Ovary (tissue), 7 donors: ENCODE measurements at regions not wholly inside any gene's neighbourhood (a gene's known extent, or its start where the extent isn't known, plus 50 kb on each side); places are given as distances from the start of the nearest gene placed in this dataset.
"Not testable (repeated sequence)": the region's sequence is repeated elsewhere in the genome, so short reads cannot be mapped to it uniquely, and the experiment has no call there.

Experiments used
- DNase-seq, 5 donors: peaks; one replicate each; pipeline ENCODE4 v3.0.0-alpha.2; 2019 to 2020
- H3K27ac ChIP-seq, 2 donors: fragments of 200-600 bp; one replicate each; pipeline versions ENCODE4 v1.5.1 to v1.8.0; 2019 to 2022
- H3K27me3 ChIP-seq: fragments of 200-600 bp; one replicate; pipeline ENCODE4 v1.8.0; 2022
- H3K36me3 ChIP-seq: fragments of 200-600 bp; sonication (generic); one replicate; pipeline ENCODE4 v1.5.1; 2019
- H3K4me1 ChIP-seq: one replicate; pipeline ENCODE4 v1.8.1; 2013; ENCODE audit warnings: mild to moderate bottlenecking, moderate library complexity; ENCODE audit not compliant: insufficient read depth
- H3K4me3 ChIP-seq: fragments of 200-600 bp; sonication (generic); one replicate; pipeline ENCODE4 v1.5.1; 2017
- H3K9me3 ChIP-seq, 2 donors: fragments of 200-600 bp in 1 of 2; sonication (generic) in 1 of 2; one replicate each; pipeline versions ENCODE4 v1.5.1 to v1.8.1; 2013 to 2019; ENCODE audit warnings: mild to moderate bottlenecking in 1 of 2, moderate library complexity in 1 of 2
- CTCF ChIP-seq, 3 donors: fragments of 450-650 bp in 2 of 3; fragments of 200-600 bp in 1 of 3; IDR thresholded peaks; one replicate each; pipeline versions ENCODE4 v1.5.1 to v1.8.0; 2016 to 2022; ENCODE audit warnings: antibody characterized with exemption in 3 of 3, mild to moderate bottlenecking in 1 of 3
- EP300 ChIP-seq: sonication (generic); formaldehyde crosslinking; IDR thresholded peaks from one replicate; pipeline ENCODE4 v1.6.1; 2017; ENCODE audit warnings: antibody characterized with exemption
- POLR2A ChIP-seq: fragments of 450-650 bp; IDR thresholded peaks from one replicate; pipeline ENCODE4 v1.6.1; 2017; ENCODE audit warnings: antibody characterized with exemption, mild to moderate bottlenecking, moderate library complexity
- WGBS, 3 donors: extraction: QIAGEN DNeasy Blood & Tissue Kit in 1 of 3; methylation state at CpG; one replicate each; pipeline versions ENCODE4 v1.1.5 to v1.1.7; 2013 to 2017; 5-methylcytosine and 5-hydroxymethylcytosine counted together
- intact Hi-C, 4 donors: fragments of 100-400 bp; cut with DNase I; formaldehyde crosslinking; loops; one replicate each; pipeline versions ENCODE4 v1.11.0 to v1.15.1; 2022 to 2023
- donor health status: DM: no; HTN: no; CAD: no; lungs with moderate emphysema.
- donor health status: DM: no; HTN: no; CAD: no.
- donor health status: Bipolar disorder and iron deficiency.
- donor health status: DM: no; HTN: no; CAD: no.
- donor health status: DM: yes; HTN: yes; CAD: no.

GRCh38 chrX:94329182-94329581 lies 655.2 kb downstream of the FAM133A start:
- TF ChIP-seq CTCF (IDR thresholded peaks at IDR 0.05) (no peak), POLR2A (no peak), EP300 (no peak)
- no peak overlapping the region for H3K27ac ChIP-seq
- intact Hi-C loops = no loop called here
- 61 to 78% (median 71%) methylated on average over 1 of the region's 1 CpG for WGBS, 3 donors
- H3K4me1 ChIP-seq = no peaks in the 10 kb centered on the region
- H3K9me3 ChIP-seq = no peaks in the 10 kb centered on the region
- H3K27me3 ChIP-seq = no peaks in the 10 kb centered on the region
- H3K36me3 ChIP-seq = no peaks in the 10 kb centered on the region
- H3K4me3 ChIP-seq = no peak overlapping the region
- no peak for DNase-seq

GRCh38 chrX:94341730-94342129 lies 667.7 kb downstream of the FAM133A start:
- intact Hi-C loops, H3K9me3 ChIP-seq, H3K4me3 ChIP-seq, H3K36me3 ChIP-seq, H3K4me1 ChIP-seq, H3K27ac ChIP-seq, H3K27me3 ChIP-seq, DNase-seq: not testable (repeated sequence)
- WGBS, 3 donors = 78 to 85% (median 83%) methylated on average over 7 of the region's 7 CpGs

GRCh38 chrX:94361241-94361640 lies 687.2 kb downstream of the FAM133A start:
- TF ChIP-seq EP300 (no peak), POLR2A (no peak), CTCF (IDR thresholded peaks at IDR 0.05) (no peak)
- intact Hi-C loops = no loop called here
- H3K4me1 ChIP-seq = no peaks in the 10 kb centered on the region
- no peaks in the 10 kb centered on the region for H3K36me3 ChIP-seq
- no peak for DNase-seq
- WGBS, 3 donors = 70 to 80% (median 72%) methylated on average over 10 of the region's 10 CpGs
- H3K9me3 ChIP-seq = no peaks in the 10 kb centered on the region
- no peak overlapping the region for H3K4me3 ChIP-seq
- H3K27me3 ChIP-seq = no peaks in the 10 kb centered on the region
- no peak overlapping the region for H3K27ac ChIP-seq

- Histone ChIP-seq H3K4me3 (no peak overlapping the region), H3K9me3 (no peaks in the 10 kb centered on the region), H3K36me3 (no peaks in the 10 kb centered on the region), H3K27ac (no peak overlapping the region), H3K4me1 (no peaks in the 10 kb centered on the region), H3K27me3 (no peaks in the 10 kb centered on the region)
- WGBS, 3 donors = 81 to 85% (median 82%) methylated on average over 3 of the region's 3 CpGs
- DNase-seq = no peak
- TF ChIP-seq POLR2A = no peak
- no peak for TF ChIP-seq CTCF (IDR thresholded peaks at IDR 0.05)
- TF ChIP-seq EP300 = no peak
- intact Hi-C loops = no loop called here
Measured at GRCh38 chrX:94365736-94366135, 691.7 kb downstream of the FAM133A start.

GRCh38 chrX:94366616-94367015 lies 692.6 kb downstream of the FAM133A start:
- 47 to 51% (median 47%) methylated on average over 4 of the region's 4 CpGs for WGBS, 3 donors
- Histone ChIP-seq H3K27me3 (no peaks in the 10 kb centered on the region), H3K27ac (no peak overlapping the region), H3K4me3 (no peak overlapping the region), H3K36me3 (no peaks in the 10 kb centered on the region), H3K4me1 (no peaks in the 10 kb centered on the region), H3K9me3 (no peaks in the 10 kb centered on the region)
- no peak for DNase-seq
- TF ChIP-seq POLR2A = no peak
- intact Hi-C loops = no loop called here

GRCh38 chrX:94389044-94389443 lies 715.0 kb downstream of the FAM133A start:
- Histone ChIP-seq H3K9me3 (no peaks in the 10 kb centered on the region), H3K4me1 (no peaks in the 10 kb centered on the region), H3K4me3 (no peak overlapping the region), H3K36me3 (no peaks in the 10 kb centered on the region), H3K27ac (no peak overlapping the region), H3K27me3 (no peaks in the 10 kb centered on the region)
- no peak for DNase-seq
- TF ChIP-seq POLR2A = no peak
- no peak for TF ChIP-seq EP300
- TF ChIP-seq CTCF (IDR thresholded peaks at IDR 0.05) = no peak
- intact Hi-C loops = no loop called here
